Progenitor cell of endocrine pancreas (in vitro differentiated cells): ENCODE measurements at regions not wholly inside any gene's neighbourhood (a gene's known extent, or its start where the extent isn't known, plus 50 kb on each side); places are given as distances from the start of the nearest gene placed in this dataset.
A peak's percentile ranks its signal among the peaks of the same experiment; 100 is the strongest.

Experiments used
- DNase-seq: peaks from one replicate; pipeline ENCODE4 v3.0.0; 2021; ENCODE audit warnings: low spot score; ENCODE audit not compliant: unreplicated experiment
- H3K27ac Mint-ChIP-seq: 2 replicates; pipeline ENCODE4 v1.8.0; 2021; ENCODE audit warnings: mild to moderate bottlenecking, moderate library complexity, mixed read lengths
- H3K27me3 Mint-ChIP-seq: 2 replicates; pipeline ENCODE4 v1.8.0; 2021; ENCODE audit warnings: mixed read lengths
- H3K36me3 Mint-ChIP-seq: 2 replicates; pipeline ENCODE4 v1.8.0; 2022; ENCODE audit warnings: mixed read lengths; ENCODE audit not compliant: insufficient read depth
- H3K4me1 Mint-ChIP-seq: 2 replicates; pipeline ENCODE4 v1.8.0; 2021; ENCODE audit warnings: low read depth, mixed read lengths
- H3K4me3 Mint-ChIP-seq: 2 replicates; pipeline ENCODE4 v1.8.0; 2021; ENCODE audit warnings: low read depth, mild to moderate bottlenecking, moderate library complexity, mixed read lengths
- H3K9me3 Mint-ChIP-seq: 2 replicates; pipeline ENCODE4 v1.8.0; 2021; ENCODE audit warnings: low read depth, mixed read lengths
- TF ChIP-seq, protein P1 (sequence below): fragments of 200-600 bp; sonication (generic); IDR thresholded peaks from one replicate; pipeline ENCODE4 v1.5.0; 2021; ENCODE audit warnings: antibody characterized with exemption, mild to moderate bottlenecking; ENCODE audit not compliant: unreplicated experiment

DNA sequence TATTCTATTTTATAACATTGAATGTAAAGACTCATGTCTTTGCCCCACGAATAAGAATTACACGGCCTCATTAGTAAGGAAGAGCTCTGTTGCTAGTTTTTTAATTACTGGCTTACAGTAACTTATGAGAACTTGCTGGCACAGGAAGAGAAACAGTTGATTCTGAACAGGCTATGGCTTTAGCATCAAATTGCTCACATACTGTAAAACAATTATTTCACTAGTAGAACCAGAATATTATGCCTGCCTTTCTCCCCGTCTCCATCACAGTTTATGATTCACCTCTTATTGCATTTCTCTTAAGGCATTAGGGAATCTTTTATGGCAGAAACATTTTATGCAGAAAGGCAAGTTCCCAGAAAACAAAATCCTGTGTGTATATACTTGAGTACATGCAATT lies 126.1 kb downstream of the SPRY1 start:
- no peak overlapping the region for H3K27ac Mint-ChIP-seq
- H3K36me3 Mint-ChIP-seq: no peaks in the 10 kb centered on the region
- TF ChIP-seq, protein P1, sequence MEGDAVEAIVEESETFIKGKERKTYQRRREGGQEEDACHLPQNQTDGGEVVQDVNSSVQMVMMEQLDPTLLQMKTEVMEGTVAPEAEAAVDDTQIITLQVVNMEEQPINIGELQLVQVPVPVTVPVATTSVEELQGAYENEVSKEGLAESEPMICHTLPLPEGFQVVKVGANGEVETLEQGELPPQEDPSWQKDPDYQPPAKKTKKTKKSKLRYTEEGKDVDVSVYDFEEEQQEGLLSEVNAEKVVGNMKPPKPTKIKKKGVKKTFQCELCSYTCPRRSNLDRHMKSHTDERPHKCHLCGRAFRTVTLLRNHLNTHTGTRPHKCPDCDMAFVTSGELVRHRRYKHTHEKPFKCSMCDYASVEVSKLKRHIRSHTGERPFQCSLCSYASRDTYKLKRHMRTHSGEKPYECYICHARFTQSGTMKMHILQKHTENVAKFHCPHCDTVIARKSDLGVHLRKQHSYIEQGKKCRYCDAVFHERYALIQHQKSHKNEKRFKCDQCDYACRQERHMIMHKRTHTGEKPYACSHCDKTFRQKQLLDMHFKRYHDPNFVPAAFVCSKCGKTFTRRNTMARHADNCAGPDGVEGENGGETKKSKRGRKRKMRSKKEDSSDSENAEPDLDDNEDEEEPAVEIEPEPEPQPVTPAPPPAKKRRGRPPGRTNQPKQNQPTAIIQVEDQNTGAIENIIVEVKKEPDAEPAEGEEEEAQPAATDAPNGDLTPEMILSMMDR: no peak
- no peak overlapping the region for H3K4me3 Mint-ChIP-seq
- DNase-seq: no peak
- peaks cover 24% of the 10 kb centered on the region for H3K4me1 Mint-ChIP-seq
- H3K9me3 Mint-ChIP-seq: peaks cover 3% of the 10 kb centered on the region
- no peaks in the 10 kb centered on the region for H3K27me3 Mint-ChIP-seq

DNA sequence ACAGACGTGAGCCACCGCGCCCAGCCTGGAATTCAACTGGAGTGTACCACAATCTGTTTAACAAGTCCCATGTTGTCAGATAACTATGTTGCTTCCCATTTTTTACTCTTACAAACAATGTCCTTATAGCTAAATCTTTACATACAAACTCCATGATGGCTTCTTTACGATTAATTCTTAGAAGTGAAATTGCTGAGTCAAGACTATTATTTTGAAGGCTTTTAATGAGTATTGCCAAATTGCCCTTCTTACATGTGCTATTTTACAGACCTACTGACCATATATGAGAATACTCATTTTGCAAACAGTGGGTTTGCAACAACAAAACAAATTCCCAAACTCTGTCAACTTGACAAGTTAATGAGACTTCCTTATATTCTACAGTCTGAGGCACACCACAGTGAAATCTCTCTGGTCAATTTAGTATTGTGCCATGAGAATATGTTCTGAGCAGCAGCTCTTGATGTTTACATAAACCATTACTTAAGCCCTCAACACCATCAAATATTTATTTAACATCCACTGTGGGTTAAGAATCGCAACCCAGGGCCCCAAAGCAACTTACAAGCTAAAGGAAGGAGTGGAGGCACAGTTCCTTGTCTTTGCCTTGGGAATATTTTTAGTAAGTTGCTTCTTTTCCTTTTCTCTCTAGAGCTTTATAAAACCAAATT lies 128.5 kb downstream of the SPRY1 start:
- H3K27ac Mint-ChIP-seq: peak overlapping the region; percentile 45
- TF ChIP-seq, protein P1: no peak
- H3K36me3 Mint-ChIP-seq: no peaks in the 10 kb centered on the region
- peaks cover 3% of the 10 kb centered on the region for H3K9me3 Mint-ChIP-seq
- peaks cover 21% of the 10 kb centered on the region for H3K4me1 Mint-ChIP-seq
- H3K4me3 Mint-ChIP-seq: no peak overlapping the region
- no peak for DNase-seq
- H3K27me3 Mint-ChIP-seq: no peaks in the 10 kb centered on the region

DNA sequence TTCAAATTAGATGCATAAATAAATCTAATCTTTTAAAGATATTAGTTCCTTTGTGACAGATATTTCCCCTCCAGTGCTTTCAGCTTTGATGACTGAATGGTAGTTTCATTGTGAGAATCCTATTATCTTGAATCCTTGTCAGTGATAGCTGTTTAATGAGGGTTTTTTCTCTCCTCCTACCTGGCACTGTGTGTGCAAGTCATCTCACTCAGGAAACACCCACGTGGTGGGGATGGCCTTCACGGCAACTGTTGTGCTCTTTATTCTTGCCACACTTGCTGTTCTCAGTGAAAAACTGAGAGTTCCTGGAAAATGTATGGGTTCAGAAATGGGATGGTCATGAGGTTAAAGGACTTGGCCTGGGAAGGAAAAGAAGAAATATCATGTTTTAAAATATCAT lies 129.9 kb downstream of the SPRY1 start:
- Mint-ChIP-seq H3K27ac (no peak overlapping the region), H3K9me3 (peaks cover 3% of the 10 kb centered on the region), H3K4me3 (no peak overlapping the region), H3K4me1 (peaks cover 15% of the 10 kb centered on the region), H3K36me3 (no peaks in the 10 kb centered on the region), H3K27me3 (no peaks in the 10 kb centered on the region)
- TF ChIP-seq, protein P1: no peak
- DNase-seq: no peak

DNA sequence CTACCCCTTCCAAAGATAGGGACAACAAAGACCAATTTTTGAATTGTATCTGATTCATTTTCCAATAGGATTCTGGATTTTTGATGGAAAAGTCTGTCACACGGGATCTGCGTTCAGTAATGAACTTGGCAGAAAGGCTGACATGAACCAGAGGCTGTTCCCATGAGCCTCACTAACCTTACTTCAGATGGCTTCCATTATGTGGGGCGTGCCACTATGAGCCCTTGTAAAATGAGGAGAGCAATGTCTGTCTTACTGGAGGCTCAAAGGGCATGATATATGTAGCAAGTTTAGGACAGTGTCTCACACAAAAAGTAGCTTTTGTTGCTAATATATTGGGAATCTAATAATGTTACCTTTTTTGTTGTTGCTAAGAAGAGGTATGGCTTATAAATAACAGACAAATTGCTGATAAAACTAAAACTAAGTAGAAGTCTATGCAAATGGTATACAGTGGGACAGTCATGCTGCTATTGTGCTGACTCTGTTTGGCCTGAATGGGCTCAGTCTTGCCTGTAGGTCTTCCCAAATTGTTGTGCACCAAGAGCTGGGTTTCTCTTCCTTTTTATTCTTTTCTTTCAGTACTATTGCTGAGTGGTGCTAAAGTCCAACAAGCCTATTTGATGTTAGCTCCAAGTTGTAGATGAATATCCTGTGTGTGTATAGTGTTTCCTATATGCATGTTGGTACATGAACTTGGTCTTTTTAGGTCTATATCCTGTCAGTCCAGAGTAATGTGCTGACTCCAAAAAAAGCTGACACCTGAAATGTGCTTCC lies 132.1 kb downstream of the SPRY1 start:
- H3K27ac Mint-ChIP-seq: no peak overlapping the region
- no peaks in the 10 kb centered on the region for H3K27me3 Mint-ChIP-seq
- peaks cover 3% of the 10 kb centered on the region for H3K9me3 Mint-ChIP-seq
- DNase-seq: no peak
- no peak overlapping the region for H3K4me3 Mint-ChIP-seq
- H3K4me1 Mint-ChIP-seq: peaks cover 14% of the 10 kb centered on the region
- H3K36me3 Mint-ChIP-seq: peaks cover 3% of the 10 kb centered on the region
- TF ChIP-seq, protein P1: no peak

DNA sequence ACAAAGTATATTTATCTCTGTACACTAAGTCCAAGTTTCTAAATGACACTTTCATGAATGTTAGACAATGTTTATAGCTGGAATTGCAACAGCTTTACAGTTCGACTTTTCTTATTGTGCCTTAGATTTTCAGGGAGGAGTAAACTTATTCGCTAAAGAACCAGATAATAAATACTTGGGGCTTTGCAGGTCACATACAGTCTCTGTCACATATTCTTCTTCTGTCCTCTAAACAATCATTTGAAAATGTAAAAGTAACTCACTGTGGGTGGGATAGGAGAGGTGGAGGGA lies 132.6 kb downstream of the SPRY1 start:
- Mint-ChIP-seq H3K9me3 (peaks cover 3% of the 10 kb centered on the region), H3K27me3 (no peaks in the 10 kb centered on the region), H3K27ac (no peak overlapping the region), H3K4me1 (peaks cover 14% of the 10 kb centered on the region), H3K36me3 (peaks cover 3% of the 10 kb centered on the region), H3K4me3 (no peak overlapping the region)
- TF ChIP-seq, protein P1: no peak
- DNase-seq: no peak
